Activated CD4-positive, alpha-beta T cell treated with anti-CD3 and anti-CD28 coated beads, Interleukin-2, amount 50 U/mL, for 4 hours (primary cell): ENCODE measurements at regions not wholly inside any gene's neighbourhood (a gene's known extent, or its start where the extent isn't known, plus 50 kb on each side); places are given as distances from the start of the nearest gene placed in this dataset.

ENCODE experiments used
- DNase-seq, 2 experiments: peaks; one replicate each; pipeline ENCODE4 v3.0.0-alpha.2; 2020

DNA sequence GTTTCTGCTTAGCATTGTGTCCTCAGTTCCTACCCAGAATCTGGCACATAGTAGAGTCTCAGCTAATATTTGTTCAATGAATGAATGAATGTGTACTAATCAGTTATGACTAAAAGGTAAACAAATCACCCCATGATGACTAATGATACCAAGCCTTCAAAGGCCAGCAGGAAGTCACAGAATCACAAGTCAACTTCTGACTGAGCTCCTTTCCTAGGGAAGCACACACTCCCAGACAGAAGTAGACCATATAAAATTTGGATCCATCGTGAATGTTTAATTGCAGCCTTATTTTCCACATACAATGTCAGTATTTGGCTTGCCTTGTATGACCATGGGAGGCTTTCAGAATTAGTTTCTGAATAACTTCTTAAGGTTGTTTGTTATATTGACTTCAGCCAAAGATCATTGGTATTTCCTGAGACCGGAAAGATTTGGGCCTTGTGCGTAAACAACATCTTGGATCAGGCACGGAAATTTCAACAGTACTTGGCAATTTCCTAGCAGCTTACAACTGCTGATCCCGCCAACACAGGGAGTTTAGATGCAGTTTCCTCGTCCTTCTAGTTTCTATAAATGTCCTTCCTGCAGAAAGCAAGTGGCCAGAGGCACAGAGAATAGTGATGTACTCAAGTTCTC lies 185.9 kb upstream of the ATP1B1 start:
- no peak for DNase-seq

DNA sequence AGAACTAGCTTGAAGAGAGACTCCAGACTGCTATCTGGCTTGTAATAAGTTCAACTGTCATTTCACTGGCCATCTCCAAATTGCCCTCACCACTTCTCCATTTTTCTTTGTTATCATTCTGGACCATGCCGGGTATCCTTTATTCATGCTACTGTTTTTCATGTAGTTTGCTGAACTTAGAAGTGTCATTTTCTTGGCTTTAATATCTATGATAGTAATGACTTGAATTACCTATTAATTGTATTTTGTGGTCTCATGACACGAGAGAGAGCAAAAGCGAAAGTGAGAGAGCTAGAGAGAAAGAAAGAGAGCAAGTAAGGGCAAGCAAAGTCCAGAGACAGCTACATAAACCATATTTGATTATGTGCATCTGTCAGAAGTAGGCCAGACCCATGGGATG lies 184.9 kb upstream of the ATP1B1 start:
- no peak for DNase-seq

DNA sequence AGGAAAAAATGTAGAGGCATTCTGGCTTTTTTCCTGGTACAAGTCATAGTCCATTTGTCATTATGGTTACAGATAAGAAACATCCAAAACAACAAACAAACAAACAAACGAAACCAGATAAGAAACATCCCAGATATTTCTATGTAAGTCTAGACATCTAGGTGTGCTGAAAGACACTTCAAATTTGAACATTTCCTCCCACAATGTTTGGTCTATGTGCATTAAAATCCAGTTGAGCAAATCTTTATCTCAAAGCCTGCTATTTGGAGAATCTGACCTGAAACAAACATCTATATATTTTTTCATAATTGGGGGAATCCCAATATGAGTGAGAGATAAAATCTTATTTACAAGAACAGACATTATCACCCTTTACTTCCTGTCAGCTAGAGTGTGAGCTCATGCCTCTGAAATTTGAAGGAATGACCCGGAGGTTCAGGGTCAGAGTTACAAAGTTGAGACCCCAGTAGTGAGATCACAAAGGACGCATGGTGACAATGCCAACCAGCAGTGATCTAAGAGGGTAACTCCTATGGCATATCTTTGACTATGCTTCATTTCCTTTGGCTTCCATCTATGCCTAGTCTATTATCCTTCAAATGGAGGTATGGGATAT lies 182.9 kb upstream of the ATP1B1 start:
- no peak for DNase-seq

DNA sequence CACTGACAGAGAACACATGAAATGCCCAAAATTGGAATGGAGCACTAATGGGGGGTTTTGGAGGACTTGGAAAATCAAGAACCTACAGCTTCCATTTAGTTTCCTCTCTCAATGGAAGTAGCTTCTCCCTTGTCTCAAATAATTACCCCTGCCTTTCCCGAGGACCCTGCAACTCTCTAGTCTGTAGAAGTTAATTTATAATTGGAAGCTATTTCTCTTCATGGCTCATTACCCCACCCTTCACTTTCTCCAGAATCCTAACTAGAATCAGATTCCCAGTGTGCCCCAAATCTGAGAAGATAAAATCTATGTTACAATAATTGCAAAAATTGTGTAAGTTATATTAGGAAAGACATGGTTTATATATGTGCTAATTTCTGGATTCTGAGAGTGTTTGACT lies 181.5 kb upstream of the ATP1B1 start:
- DNase-seq = no peak

DNA sequence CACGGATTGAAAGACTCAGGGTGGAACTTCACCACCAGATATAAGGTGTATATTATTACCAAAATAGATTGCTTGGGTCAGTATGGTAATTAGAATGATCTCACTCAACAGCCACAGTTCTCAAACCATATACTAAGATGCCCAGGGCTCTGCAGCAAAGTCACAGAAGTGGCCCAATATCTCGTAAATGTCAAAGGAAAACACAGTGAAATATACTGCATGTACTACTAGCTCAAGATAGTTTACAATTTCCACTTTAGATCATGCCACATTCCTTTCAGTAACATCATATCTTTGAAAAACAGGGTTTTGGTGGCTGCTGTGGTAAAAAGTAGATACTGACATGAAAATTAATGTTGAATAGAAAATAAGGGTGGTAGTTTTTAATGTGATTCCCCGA lies 180.3 kb upstream of the ATP1B1 start:
- no peak for DNase-seq

DNA sequence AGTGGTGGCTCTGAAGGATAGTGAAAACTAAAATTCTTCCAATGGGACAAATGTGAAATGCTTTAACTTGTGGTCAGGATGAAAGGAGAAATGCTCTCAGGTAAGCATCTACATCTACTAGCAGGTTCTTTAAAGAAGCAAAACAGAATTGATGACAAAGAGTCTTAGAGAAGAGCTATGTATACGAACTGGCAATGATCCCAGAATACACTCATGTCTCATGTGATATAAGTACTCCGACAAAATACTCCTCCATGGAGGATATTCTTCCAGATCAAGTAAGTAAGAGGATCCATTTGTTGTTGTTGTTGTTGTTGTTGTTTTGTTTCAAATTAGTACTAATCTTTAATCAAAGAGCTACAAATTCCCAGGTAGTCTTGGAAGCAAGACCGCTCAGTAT lies 174.0 kb upstream of the ATP1B1 start:
- DNase-seq = no peak

DNA sequence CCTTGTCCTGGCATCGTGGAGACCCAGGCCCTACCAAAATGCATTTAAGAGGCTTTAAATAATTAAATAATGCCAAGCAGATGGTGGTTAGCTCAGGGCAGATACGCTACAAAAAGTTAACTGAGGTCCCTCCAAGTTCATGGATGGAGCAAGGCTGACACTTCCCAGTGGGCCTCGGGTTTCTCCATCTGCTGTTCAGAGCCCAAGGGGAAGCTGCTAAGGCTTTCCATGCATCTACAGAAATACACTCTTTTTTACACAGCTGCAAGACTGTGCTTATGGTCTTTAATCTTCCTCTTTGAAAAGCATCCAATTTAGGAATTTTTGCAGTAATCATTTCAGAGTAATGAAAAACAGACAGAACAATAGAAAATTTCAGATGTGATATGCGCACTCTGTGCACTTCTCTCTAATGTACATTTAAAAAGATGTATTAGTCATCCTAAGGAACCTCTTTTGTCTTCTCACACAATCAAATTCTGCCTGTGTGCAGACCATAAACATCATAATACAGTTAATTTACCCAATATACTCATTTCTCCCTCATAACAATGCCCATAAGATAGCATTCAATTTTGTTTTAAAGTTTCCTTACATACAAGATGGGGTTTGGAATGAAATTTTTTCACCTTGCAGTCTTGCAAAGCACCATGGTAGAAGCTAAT lies 173.2 kb upstream of the ATP1B1 start:
- DNase-seq = no peak

DNA sequence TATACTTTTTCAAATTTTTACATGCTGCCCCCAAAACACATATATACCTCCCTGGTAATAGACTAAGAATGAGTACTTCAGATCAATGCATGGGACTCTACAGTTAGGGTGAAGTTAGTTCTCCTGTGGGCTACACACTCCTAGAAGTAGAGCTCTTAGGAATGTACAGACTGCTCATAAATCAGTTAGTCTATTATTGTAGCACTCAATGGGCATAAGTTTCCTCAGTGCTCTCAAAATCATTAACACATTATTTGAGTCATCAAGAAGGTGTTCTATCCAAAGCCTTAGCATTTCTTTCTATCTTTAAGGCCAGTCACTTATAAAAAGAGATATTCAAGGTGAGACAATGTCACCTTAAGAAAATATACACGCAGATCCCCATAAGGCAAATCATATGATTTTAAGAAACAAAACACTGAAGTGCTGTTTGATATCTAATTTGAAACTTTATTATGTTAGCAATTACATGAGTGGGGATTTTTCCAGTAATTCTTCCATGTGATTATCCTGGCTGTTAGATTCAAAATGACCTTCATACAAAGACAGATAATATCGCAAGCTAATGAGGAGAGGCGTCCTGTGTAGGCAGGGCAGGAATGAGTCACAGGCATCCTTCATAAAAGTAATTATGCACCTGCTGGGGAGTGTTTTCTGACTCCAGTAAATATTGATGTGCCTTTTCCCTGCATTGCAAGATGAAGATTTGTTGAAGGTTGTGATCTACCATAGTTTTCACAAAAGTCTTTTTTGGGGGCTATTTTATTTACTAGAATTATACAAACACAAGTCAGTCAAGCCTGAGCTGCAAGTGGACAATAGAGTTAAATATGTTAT lies 167.2 kb upstream of the ATP1B1 start:
- DNase-seq = no peak

DNA sequence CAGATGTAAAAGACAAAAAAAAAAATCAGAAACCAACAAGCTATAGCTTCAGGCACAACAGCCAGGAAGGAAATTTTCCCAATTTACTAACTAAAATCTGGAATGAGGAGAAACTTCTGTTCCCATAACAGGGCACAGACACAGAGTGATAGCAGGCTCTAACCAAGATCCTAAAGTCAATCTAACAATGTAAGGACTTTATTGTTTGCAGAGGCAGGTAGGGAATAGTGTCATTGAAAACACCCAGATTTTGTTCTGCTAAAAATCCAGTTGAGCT lies 166.6 kb upstream of the ATP1B1 start:
- no peak for DNase-seq

DNA sequence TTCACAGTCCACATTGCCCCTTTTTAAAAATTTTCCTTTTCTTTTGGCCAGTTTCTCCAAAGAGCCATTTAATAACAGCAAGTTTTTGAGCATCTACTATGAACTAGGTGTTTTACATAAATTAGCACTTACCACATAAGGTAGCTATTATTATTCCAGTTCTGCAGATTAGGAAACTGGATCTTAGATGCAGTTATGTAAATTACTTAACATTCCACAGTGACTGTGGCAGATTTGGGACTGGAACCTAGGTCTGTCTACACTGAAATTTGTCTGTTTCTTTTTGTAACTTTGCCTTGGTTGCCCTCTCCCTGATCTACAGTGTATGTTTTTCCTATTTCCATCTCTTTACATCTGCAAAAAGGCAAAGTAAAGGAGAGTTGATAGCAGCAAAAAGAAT lies 164.8 kb upstream of the ATP1B1 start:
- DNase-seq = no peak

DNA sequence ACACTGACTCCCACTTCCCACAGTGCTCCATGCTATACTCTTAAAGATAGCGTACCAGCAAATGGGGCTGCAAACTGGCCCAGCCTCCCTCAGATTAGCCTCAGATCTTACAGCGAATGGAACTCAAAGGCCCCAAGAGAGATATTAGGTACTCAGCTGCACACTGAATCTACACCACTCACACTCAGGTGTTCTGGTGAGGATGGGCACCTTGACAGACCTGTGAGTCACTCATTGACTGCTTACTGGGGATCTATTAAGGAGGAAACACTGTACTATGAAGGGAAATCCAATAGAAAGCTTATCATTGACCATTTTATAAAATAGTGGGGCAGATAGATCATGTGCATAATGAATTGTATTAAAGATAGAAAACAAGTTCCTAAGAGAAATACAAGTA lies 164.3 kb upstream of the ATP1B1 start:
- no peak for DNase-seq

DNA sequence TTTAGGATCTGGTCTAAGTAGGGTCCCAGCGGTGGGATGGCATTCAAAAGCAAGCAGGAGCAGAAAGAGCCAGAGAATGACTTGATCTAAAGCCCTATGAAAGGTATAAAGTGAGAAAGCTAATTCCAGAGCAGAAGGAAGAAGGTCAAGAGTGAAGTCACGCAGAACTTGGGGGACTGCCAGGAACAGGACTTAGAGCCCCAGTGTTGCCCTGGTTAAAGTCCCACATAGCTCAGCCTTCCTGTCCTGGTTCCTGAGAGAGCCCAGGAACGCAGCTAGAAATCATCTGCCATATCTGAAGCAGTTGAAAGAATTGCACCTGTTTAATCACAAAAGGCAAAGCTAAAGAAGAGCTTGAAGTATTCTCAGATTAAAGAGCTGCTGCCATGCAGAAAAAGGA lies 160.6 kb upstream of the ATP1B1 start:
- DNase-seq = no peak

DNA sequence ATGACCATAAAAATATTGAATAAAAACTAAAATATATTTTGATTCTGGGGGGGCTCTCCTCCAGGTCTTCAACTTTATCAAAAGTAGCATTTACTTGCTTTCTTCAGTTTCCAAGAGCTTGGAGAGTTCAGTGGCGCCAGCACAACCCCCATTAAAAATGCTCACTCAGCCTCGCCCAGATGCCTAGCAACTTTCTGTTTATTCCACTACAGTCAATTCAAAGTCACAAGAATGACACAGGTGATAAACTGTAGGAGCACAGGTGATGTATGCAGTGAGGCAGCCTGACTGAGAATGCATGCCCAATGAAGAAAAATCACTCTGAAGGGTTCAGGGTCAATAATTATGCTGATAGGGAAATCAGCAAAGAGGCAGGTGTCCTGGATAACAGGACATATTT lies 159.4 kb upstream of the ATP1B1 start:
- DNase-seq = no peak

DNA sequence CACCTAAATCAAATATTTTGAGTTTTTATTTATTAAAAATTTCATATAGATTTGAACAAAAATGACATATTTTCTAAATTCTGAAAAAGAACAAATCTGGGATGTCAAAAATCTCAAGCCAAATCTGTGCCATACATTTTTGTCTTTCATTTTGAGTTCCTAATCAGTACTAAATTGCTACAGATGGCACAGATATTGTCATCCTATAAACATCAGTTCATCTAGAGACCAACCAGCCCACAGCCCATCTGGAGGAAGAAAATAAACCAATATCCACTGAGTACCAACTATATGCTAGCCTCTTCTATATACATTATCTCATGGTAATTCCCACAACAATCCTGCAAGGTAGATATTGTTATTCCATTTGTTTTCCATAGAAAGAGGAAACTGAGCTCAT lies 156.8 kb upstream of the ATP1B1 start:
- DNase-seq = no peak

DNA sequence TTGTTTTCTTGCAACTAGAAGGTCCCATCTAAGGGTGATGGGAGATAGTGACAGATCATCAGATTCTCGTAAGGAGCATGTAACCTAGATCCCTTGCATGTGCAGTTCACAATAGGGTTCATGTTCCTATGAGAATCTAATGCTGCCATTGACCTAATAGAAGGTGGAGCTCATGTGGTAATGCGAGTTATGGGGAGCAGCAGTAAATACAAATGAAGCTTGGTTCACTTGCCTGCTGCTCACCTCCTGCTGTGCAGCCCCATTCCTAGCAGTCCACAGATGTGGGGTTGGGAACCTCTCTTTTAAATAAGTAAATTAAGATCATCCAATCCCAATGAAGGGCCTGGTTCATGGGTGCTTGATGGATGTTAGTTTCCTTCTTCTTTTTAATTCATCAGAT lies 148.7 kb upstream of the ATP1B1 start:
- DNase-seq = no peak

DNA sequence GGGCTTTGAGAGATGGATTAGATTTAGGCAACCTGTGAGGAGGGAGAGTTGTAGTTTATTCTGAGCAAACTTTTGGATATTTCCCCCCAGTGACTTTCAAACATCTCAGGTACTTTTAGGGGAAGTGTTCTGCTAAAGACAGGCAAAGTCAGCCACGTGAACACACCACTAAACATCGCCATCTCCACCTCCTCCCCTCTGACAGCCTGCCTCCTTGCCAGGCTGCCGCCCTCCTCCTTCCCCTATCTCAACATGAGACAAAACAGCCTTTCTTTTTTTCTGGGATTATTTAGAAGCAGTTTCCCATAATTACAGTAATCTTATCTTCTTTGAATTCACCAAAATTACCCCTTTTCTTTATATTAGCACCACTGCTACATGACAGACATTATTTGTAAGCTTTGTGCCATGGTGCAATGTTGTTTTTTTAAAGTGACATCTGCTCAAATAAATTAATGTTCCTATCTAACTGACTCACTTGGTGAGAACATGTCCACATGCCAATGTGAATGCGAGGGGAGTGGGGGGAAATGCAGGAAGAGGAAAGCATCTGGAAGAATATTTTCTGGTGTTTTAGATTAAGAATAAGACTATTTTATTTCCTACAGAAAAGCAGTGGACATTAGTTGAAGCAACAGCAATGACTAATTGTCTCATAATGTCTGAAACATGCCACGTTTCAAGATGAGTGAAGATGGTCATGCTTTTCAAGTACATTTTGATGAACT lies 147.8 kb upstream of the ATP1B1 start:
- no peak for DNase-seq

DNA sequence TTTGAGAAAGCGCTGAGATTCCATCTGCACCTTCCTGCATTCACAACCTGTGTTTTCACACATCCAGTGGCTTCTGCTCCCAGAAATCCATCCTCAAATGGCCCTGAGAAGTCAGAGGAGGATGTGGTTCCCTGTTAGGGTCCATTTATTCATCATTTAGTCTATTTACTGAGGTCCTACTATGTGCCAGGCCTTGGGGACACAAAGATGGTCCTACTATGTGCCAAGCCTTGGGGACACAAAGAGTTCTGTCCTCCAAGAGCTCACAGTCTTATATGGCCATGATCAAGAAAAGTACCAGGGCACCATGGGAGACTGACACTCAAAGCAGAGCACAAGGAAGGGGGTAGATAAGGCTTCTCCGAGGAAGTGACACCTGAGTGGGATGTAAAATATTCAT lies 147.1 kb upstream of the ATP1B1 start:
- DNase-seq = no peak

DNA sequence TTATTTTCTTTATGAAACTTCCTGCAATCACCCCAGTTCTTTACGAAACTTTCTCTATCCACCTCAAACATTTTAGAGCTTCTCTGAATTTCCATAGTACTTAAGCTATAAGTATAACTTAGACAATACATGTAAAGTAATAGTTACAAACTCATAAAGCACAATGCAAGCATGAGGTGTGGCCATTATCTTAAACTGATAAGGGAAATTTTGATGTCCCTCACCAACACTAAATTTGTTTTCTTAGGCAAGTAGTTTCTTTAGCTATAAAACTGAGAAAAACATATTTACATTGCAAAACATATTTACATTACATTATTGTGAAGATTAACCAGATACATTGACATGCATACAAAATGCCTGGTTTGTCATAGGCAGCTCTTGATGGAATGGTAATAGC lies 146.4 kb upstream of the ATP1B1 start:
- no peak for DNase-seq

DNA sequence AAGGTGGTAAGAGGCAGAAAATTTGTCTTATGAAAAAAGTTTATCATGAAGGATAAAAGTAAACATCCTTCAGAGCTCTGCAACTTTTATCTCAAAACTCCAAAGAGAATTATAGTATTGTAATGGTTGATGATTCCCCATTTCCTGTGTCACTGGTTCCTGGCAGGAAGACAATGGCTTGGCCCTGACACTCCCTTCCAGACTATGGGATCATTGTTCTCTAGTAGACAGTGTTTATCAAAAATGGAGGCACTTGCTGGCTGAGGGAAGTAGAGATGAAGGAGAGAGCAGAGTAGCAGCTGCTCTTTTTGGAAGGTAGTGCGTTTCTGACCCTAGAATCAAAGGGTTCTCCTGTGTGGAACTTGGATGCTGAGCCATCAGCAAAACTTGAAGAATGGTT lies 145.9 kb upstream of the ATP1B1 start:
- no peak for DNase-seq

DNA sequence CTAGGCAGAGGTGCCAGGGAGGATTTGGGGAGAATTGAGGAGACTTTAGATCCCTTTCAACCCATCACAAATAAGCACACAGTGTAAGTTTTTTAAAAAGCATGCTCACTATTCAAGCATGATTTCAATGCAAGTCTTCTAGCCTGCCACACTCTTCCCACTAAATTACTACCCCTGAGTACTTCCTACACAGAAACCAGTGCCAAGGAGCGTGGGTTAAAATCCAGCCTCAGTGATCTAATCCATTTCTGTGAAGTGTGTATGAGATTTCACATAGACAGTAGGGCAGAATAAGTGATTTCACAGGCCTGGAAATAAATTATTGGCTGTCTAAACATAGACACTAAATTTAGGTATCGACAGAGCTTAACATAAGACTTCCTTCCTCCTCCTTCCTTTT lies 142.9 kb upstream of the ATP1B1 start:
- DNase-seq = no peak

DNA sequence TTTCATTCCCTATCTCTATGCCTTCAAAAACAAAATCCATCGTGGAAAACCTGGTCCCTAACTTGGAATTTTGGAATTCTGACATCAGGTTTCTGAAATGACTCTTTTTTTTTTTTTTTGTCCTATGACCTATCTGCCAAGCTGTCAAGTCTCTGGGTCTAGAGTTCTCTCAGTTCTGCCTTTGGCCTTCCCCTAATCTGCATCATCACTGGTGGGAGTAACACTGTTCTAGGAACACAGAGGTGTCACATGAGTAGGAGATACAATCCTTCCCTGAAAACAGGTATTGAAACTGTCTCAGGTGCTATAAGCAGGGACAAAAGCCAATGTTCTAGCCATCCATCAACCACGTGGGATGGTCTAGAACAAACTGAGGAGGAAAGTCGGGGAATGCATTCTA lies 142.0 kb upstream of the ATP1B1 start:
- DNase-seq = no peak

DNA sequence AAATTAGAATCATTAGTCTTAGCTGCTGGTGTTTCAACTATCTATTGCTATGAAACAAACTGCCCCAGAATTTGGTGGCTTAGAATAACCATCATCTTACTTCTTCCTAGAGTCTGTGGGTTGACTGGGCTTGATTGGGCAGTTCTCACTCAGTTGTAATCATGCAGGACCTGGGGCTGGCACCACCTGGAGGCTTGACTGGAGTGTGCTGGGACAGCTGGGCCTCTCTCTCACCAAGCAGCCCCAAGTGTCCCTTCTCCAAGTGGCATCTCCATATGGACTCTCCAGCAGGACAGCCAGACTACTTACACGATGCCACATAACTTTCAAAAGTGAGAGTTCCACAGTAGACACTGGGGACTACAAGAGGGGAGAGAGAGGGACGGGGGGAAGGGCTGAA lies 140.3 kb upstream of the ATP1B1 start:
- no peak for DNase-seq

DNA sequence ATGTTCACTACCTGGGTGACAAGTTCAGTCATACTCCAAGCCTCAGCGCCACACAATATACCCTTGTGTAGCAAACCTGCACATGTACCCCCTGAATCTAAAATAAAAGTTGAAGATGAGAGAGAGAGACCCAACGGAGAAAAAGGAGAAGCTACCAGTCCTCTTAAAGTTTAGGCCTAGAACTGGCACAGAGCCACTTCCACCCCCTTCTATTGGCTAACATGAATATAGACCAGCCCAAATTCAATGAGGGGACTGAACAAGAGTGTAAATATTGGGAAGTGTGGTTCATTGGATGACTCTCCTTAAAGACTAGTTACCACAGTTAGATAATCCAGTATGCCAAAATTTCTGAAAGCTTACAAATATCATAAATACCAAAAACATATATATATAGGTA lies 139.9 kb upstream of the ATP1B1 start:
- DNase-seq = no peak
